Natural killer cell treated with Interleukin-12 subunit alpha and Interleukin-12 subunit beta and Interleukin-15 and Interleukin-18, amount 100 ng/mL, for 72 hours (primary cell): ENCODE measurements at regions not wholly inside any gene's neighbourhood (a gene's known extent, or its start where the extent isn't known, plus 50 kb on each side); places are given as distances from the start of the nearest gene placed in this dataset.
"Not testable (repeated sequence)": the region's sequence is repeated elsewhere in the genome, so short reads cannot be mapped to it uniquely, and the experiment has no call there.

Experiments used
- ATAC-seq, 2 donors: fragments of 150-1000 bp; cut with Tn5 transposase in 1 of 2; sonication (Bioruptor Pico), chemical (Tn5 transposase) in 1 of 2; 2 replicates each; pipeline ENCODE4 v1.10.0; 2021
- DNase-seq: peaks from one replicate; pipeline ENCODE4 v3.0.0; 2022; ENCODE audit warnings: low spot score
- H3K27ac Mint-ChIP-seq, 2 donors: 1 replicate in 1 of 2; 2 replicates in 1 of 2; pipeline ENCODE4 v1.8.0; 2022; ENCODE audit warnings: mixed read lengths in 2 of 2, mild to moderate bottlenecking in 1 of 2, moderate library complexity in 1 of 2
- H3K27me3 Mint-ChIP-seq, 2 donors: 1 replicate in 1 of 2; 2 replicates in 1 of 2; pipeline ENCODE4 v1.8.0; 2022; ENCODE audit warnings: mixed read lengths in 2 of 2
- H3K36me3 Mint-ChIP-seq: one replicate; pipeline ENCODE4 v1.8.0; 2022; ENCODE audit warnings: mixed read lengths
- H3K4me1 Mint-ChIP-seq, 2 donors: 1 replicate in 1 of 2; 2 replicates in 1 of 2; pipeline ENCODE4 v1.8.0; 2022; ENCODE audit warnings: low read depth in 2 of 2, mixed read lengths in 2 of 2, mild to moderate bottlenecking in 1 of 2
- H3K4me3 Mint-ChIP-seq: one replicate; pipeline ENCODE4 v1.8.0; 2022; ENCODE audit warnings: mixed read lengths
- H3K9me3 Mint-ChIP-seq: 2 replicates; pipeline ENCODE4 v1.8.0; 2022; ENCODE audit warnings: mixed read lengths

- Mint-ChIP-seq H3K4me1 (no peaks in the 10 kb centered on the region), H3K27ac (no peak overlapping the region), H3K36me3 (peaks cover 17% of the 10 kb centered on the region), H3K4me3 (no peak overlapping the region), H3K27me3 (no peaks in the 10 kb centered on the region), H3K9me3 (peaks cover 9% of the 10 kb centered on the region)
- ATAC-seq (no peak), DNase-seq (no peak)
Observed at GRCh38 chr4:131304686-131305085, 1844.4 kb upstream of the PCDH10 start.

GRCh38 chr4:131309628-131310027 is 1839.5 kb upstream of the PCDH10 start:
- peaks cover 2% of the 10 kb centered on the region for H3K36me3 Mint-ChIP-seq
- ATAC-seq (no peak), DNase-seq (no peak)
- H3K27me3 Mint-ChIP-seq, result no peaks in the 10 kb centered on the region
- H3K4me1 Mint-ChIP-seq, result no peaks in the 10 kb centered on the region
- H3K9me3 Mint-ChIP-seq, result no peaks in the 10 kb centered on the region
- H3K27ac Mint-ChIP-seq, result no peak overlapping the region
- H3K4me3 Mint-ChIP-seq, result no peak overlapping the region

DNA sequence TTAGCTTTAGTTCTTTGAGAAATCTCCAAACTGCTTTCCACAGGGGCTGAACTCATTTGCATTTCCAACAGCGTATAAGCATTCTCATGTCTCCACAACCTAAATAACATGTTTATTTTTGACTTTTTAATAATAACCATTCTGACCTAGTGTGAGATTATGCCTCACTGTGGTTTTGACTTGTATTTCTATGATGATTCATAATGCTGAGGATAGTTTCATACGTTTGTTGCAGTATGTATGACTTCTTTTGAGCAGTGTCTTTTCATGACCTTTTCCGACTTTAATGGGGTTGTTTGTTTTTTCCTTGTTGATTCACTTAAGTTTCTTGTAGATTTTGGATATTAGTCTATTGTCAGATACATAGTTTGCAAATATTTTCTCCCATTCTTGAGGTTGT is 1833.0 kb upstream of the PCDH10 start:
- no peaks in the 10 kb centered on the region for H3K36me3 Mint-ChIP-seq
- peaks cover 4% of the 10 kb centered on the region for H3K9me3 Mint-ChIP-seq
- no peak overlapping the region for H3K27ac Mint-ChIP-seq
- H3K4me3 Mint-ChIP-seq, result no peak overlapping the region
- no peaks in the 10 kb centered on the region for H3K27me3 Mint-ChIP-seq
- ATAC-seq (no peak), DNase-seq (no peak)
- H3K4me1 Mint-ChIP-seq, result no peaks in the 10 kb centered on the region

DNA sequence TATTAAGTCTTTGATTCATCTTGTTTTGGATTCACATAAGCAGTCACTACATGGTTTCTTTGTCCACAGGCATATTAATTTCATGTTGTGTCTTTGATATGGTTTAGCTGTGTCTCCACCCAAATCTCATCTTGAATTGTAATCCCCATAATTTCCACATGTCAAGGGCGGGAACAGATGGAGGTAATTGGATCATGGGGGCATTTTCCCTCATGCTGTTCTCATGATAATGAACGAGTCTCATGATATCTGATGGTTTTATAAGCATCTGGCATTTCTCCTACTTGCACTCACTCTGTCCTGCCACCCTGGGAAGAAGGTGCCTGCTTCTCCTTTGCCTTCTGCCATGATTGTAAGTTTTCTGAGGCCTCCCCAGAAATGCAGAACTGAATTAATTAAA is 1811.2 kb upstream of the PCDH10 start:
- no peak for DNase-seq
- Mint-ChIP-seq H3K4me3 (no peak overlapping the region), H3K9me3 (peaks cover 8% of the 10 kb centered on the region), H3K27me3 (no peaks in the 10 kb centered on the region), H3K27ac (no peak overlapping the region), H3K36me3 (no peaks in the 10 kb centered on the region), H3K4me1 (no peaks in the 10 kb centered on the region)
- ATAC-seq, result no peak

DNA sequence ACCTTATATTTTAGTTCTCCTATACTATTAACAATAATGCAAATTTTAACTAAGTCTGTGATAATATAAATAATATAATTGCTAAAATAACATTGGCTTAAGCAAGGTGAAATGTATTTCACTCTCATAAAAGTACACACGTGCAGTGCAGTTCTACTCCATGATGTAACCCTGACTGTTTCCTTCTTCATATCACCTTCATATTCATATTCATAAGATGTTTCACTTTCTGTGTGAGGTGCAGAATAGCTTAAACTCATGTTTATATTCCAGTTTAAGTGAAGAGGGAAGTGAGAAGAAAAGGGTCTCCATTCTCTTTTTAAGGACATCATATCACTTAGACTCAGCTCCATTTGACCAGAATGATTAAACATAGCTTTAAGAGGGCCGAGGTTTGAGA is 1810.0 kb upstream of the PCDH10 start:
- peaks cover 11% of the 10 kb centered on the region for H3K9me3 Mint-ChIP-seq
- DNase-seq, result no peak
- no peaks in the 10 kb centered on the region for H3K36me3 Mint-ChIP-seq
- H3K27ac Mint-ChIP-seq, result no peak overlapping the region
- H3K4me3 Mint-ChIP-seq, result no peak overlapping the region
- H3K27me3 Mint-ChIP-seq, result no peaks in the 10 kb centered on the region
- H3K4me1 Mint-ChIP-seq, result no peaks in the 10 kb centered on the region
- no peak for ATAC-seq

DNA sequence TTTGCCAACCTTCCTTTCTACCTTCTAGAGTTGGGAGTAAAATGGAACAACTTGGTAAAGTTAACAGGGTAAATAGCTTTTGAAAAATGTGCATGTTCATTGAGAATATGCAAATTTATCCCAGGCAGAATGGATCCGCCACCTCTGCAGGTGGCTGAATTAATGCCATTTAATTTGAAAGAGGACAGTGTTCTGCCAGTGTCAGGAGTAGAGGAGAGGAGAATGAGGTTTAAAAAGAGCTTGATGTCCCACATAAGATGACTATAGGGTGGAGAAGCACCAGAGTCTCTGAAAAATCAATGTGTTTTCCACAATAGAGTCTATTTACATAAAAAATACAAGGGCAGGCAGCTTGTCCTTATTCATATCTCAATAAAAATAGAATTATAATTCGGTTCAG is 1804.3 kb upstream of the PCDH10 start:
- Mint-ChIP-seq H3K4me1 (no peaks in the 10 kb centered on the region), H3K27ac (no peak overlapping the region), H3K27me3 (no peaks in the 10 kb centered on the region), H3K36me3 (no peaks in the 10 kb centered on the region), H3K9me3 (peaks cover 14% of the 10 kb centered on the region), H3K4me3 (no peak overlapping the region)
- DNase-seq (no peak), ATAC-seq (no peak)

DNA sequence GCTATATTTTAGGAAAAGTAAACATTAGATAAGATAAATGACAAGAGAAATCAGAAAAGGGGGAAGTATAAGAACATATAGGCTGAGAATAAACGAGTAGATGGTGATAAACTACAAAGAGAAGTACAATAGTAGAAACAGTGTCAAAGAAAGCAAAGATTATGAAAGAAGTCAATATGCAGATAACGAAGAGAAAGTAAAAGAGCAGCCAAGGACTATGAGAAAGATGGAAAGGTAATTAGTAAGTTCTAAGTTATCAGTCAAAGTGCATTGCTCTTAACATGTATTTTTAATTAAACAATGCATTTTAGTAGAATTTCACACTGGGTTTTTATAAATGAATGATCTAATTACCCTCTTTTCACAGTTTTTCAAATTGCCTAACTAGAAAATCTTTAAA is 1801.3 kb upstream of the PCDH10 start:
- Mint-ChIP-seq H3K9me3 (peaks cover 11% of the 10 kb centered on the region), H3K4me3 (no peak overlapping the region), H3K4me1 (no peaks in the 10 kb centered on the region), H3K27ac (no peak overlapping the region), H3K36me3 (no peaks in the 10 kb centered on the region), H3K27me3 (no peaks in the 10 kb centered on the region)
- ATAC-seq (no peak), DNase-seq (no peak)

DNA sequence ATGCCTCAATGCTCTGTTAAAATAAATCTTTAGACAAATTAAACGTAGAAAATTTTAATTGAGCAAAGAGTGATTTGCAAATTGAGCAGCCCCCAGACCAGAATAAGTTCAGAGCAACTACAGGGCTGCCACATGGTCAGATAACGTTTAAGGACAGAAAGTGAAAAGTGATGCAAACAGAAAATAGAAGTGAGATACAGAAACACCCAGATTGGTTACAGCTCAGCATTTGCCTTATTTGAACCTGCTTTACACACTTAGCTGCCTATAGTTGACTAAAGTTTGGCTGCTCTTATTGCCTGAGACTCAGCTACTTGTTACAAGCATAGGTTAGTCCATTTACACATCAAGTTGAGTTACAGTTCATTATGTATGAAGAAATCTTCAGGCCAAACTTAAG is 1800.8 kb upstream of the PCDH10 start:
- H3K27ac Mint-ChIP-seq, result no peak overlapping the region
- no peak for DNase-seq
- peaks cover 11% of the 10 kb centered on the region for H3K9me3 Mint-ChIP-seq

DNA sequence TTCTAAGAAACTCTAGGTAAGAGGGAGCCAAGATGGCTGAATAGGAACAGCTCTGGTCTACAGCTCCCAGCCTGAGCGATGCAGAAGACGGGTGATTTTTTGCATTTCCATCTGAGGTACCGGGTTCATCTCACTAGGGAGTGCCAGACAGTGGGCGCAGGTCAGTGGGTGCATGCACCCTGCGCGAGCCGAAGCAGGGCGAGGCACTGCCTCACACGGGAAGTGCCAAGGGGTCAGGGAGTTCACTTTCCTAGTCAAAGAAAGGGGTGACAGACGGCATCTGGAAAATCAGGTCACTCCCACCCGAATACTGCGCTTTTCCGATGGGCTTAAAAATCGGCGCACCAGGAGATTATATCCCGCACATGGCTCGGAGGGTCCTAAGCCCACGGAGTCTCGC is 1796.7 kb upstream of the PCDH10 start:
- H3K36me3 Mint-ChIP-seq, H3K27ac Mint-ChIP-seq, H3K27me3 Mint-ChIP-seq, H3K9me3 Mint-ChIP-seq, DNase-seq, H3K4me3 Mint-ChIP-seq, ATAC-seq, H3K4me1 Mint-ChIP-seq: not testable (repeated sequence)

More for the DNA sequence above, 1800.8 kb upstream of the PCDH10 start:
- Mint-ChIP-seq H3K4me1 (no peaks in the 10 kb centered on the region), H3K36me3 (no peaks in the 10 kb centered on the region), H3K4me3 (no peak overlapping the region), H3K27me3 (no peaks in the 10 kb centered on the region)
- ATAC-seq, result no peak

- no peak overlapping the region for H3K27ac Mint-ChIP-seq
- ATAC-seq, result no peak
- peaks cover 11% of the 10 kb centered on the region for H3K9me3 Mint-ChIP-seq
- no peaks in the 10 kb centered on the region for H3K36me3 Mint-ChIP-seq
- no peaks in the 10 kb centered on the region for H3K27me3 Mint-ChIP-seq
- no peak for DNase-seq
- no peak overlapping the region for H3K4me3 Mint-ChIP-seq
- no peaks in the 10 kb centered on the region for H3K4me1 Mint-ChIP-seq
Observed at GRCh38 chr4:131366714-131367113, 1782.4 kb upstream of the PCDH10 start.

GRCh38 chr4:131367441-131367840 is 1781.7 kb upstream of the PCDH10 start:
- Mint-ChIP-seq H3K9me3 (peaks cover 17% of the 10 kb centered on the region), H3K4me1 (no peaks in the 10 kb centered on the region), H3K27ac (no peak overlapping the region), H3K36me3 (no peaks in the 10 kb centered on the region), H3K27me3 (no peaks in the 10 kb centered on the region), H3K4me3 (no peak overlapping the region)
- ATAC-seq, result no peak
- no peak for DNase-seq

GRCh38 chr4:131370846-131371245 is 1778.2 kb upstream of the PCDH10 start:
- Mint-ChIP-seq H3K4me1 (no peaks in the 10 kb centered on the region), H3K36me3 (no peaks in the 10 kb centered on the region), H3K27ac (no peak overlapping the region), H3K9me3 (peaks cover 22% of the 10 kb centered on the region), H3K27me3 (no peaks in the 10 kb centered on the region), H3K4me3 (no peak overlapping the region)
- ATAC-seq (no peak), DNase-seq (no peak)

DNA sequence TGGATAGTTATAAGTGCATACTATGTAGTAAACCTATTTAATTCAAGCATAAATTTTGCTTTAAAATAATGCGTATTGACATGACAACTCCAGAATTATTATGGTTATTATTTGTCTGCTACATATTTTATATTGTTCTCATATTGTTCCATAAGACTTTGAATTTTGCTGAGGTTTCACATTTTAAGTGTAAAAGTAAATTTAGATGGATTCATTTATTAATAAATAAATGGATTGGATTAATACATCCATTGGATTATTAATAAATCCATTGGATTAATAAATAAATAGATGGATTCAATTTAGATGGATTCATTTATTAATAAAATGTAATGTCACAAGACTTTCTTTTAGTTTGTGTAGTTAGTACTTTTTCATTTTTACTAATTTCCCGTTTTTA is 1768.0 kb upstream of the PCDH10 start:
- H3K36me3 Mint-ChIP-seq, result peaks cover 6% of the 10 kb centered on the region
- no peak overlapping the region for H3K4me3 Mint-ChIP-seq
- DNase-seq (no peak), ATAC-seq (no peak)
- no peaks in the 10 kb centered on the region for H3K27me3 Mint-ChIP-seq
- H3K9me3 Mint-ChIP-seq, result peaks cover 17% of the 10 kb centered on the region
- H3K4me1 Mint-ChIP-seq, result no peaks in the 10 kb centered on the region
- no peak overlapping the region for H3K27ac Mint-ChIP-seq

DNA sequence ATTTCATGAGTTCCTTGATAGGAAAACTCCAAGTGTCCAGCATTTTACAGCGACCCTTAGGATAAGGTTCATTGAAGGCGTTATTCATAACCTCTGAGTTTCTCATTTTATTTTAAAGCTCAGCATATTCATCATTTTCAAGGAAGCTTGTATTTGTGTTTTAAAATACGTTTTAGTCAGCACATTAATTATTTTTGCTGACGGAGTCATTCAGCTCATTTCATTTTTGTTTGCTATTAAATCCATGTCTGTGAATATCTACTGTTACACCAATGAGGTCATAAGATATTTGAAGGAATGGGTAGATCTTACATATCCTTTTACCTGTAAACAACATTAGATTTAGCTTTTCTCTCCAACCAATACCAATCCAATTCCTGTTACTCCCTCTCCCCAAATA is 1766.3 kb upstream of the PCDH10 start:
- Mint-ChIP-seq H3K4me3 (no peak overlapping the region), H3K36me3 (peaks cover 12% of the 10 kb centered on the region), H3K27ac (no peak overlapping the region), H3K9me3 (peaks cover 20% of the 10 kb centered on the region), H3K4me1 (no peaks in the 10 kb centered on the region), H3K27me3 (no peaks in the 10 kb centered on the region)
- DNase-seq (no peak), ATAC-seq (no peak)

DNA sequence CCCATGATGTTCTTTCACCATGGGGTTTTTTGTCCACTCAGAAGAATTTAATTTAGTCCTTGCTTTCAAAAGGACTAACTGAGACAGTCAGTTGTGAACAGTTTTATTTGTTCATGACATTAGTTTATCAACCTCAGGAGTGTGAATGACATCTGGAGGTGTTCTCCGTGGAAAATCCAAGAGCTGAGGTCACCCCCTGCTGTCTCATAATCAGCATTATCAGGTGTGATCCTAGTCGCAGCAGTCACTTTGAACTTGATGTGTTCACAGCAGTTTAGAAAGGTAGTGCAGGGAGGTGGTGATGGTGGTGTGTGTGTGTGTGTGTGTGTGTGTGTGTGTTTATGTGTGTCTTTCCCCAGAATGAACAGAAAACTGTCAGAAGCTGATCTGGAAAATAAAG is 1760.8 kb upstream of the PCDH10 start:
- no peak overlapping the region for H3K27ac Mint-ChIP-seq
- DNase-seq (no peak), ATAC-seq (no peak)
- peaks cover 6% of the 10 kb centered on the region for H3K36me3 Mint-ChIP-seq
- H3K9me3 Mint-ChIP-seq, result peaks cover 10% of the 10 kb centered on the region
- H3K4me3 Mint-ChIP-seq, result no peak overlapping the region
- no peaks in the 10 kb centered on the region for H3K27me3 Mint-ChIP-seq
- no peaks in the 10 kb centered on the region for H3K4me1 Mint-ChIP-seq
